Neuronal stem cell (in vitro differentiated cells): ENCODE measurements at regions not wholly inside any gene's neighbourhood (a gene's known extent, or its start where the extent isn't known, plus 50 kb on each side); places are given as distances from the start of the nearest gene placed in this dataset.

Source experiments
- DNase-seq: peaks from one replicate; pipeline ENCODE4 v3.0.0-alpha.2; 2013; ENCODE audit warnings: low spot score
- H2AFZ ChIP-seq: one replicate; pipeline ENCODE4 v1.6.1; 2013; ENCODE audit warnings: mild to moderate bottlenecking, low read length, inconsistent platforms
- H2AK5ac ChIP-seq: 2 replicates; pipeline ENCODE4 v1.6.1; 2013; ENCODE audit warnings: low read depth, mild to moderate bottlenecking, inconsistent platforms, low read length, moderate library complexity, mixed read lengths
- H2BK120ac ChIP-seq: 2 replicates; pipeline ENCODE4 v1.6.1; 2013; ENCODE audit warnings: low read depth, mild to moderate bottlenecking, inconsistent platforms, low read length, moderate library complexity, mixed read lengths
- H2BK12ac ChIP-seq: one replicate; pipeline ENCODE4 v1.6.1; 2013; ENCODE audit warnings: low read length, inconsistent platforms
- H2BK15ac ChIP-seq: 2 replicates; pipeline ENCODE4 v1.6.1; 2013; ENCODE audit warnings: mild to moderate bottlenecking, low read length, inconsistent platforms, mixed read lengths
- H2BK5ac ChIP-seq: one replicate; pipeline ENCODE4 v1.6.1; 2013; ENCODE audit warnings: inconsistent platforms, mild to moderate bottlenecking, low read length, moderate library complexity
- H3K14ac ChIP-seq: one replicate; pipeline ENCODE4 v1.6.1; 2013; ENCODE audit warnings: low read length, inconsistent platforms
- H3K18ac ChIP-seq: 2 replicates; pipeline ENCODE4 v1.6.1; 2013; ENCODE audit warnings: low read length, inconsistent platforms
- H3K23ac ChIP-seq: 2 replicates; pipeline ENCODE4 v1.6.1; 2013; ENCODE audit warnings: low read depth, mild to moderate bottlenecking, mixed read lengths, low read length, inconsistent platforms; ENCODE audit not compliant: poor library complexity
- H3K27ac ChIP-seq: replicated peaks from 3 replicates; pipeline ENCODE4 v1.5.1; 2013; ENCODE audit warnings: low read length, inconsistent platforms
- H3K27me3 ChIP-seq, 3 experiments: 2 replicates each; pipeline ENCODE4 v1.6.1; 2013; ENCODE audit warnings: low read length in 3 of 3, mild to moderate bottlenecking in 2 of 3, inconsistent platforms in 1 of 3, low read depth in 1 of 3, mixed read lengths in 1 of 3, moderate library complexity in 1 of 3; ENCODE audit not compliant: control insufficient read depth in 3 of 3, insufficient read depth in 3 of 3
- H3K36me3 ChIP-seq, 2 donors: replicated peaks in 1 of 2; 2 replicates each; pipeline ENCODE4 v1.6.1; 2013; ENCODE audit warnings: low read length in 2 of 2; ENCODE audit not compliant: control insufficient read depth in 2 of 2, insufficient read depth in 2 of 2
- H3K4ac ChIP-seq: 2 replicates; pipeline ENCODE4 v1.6.1; 2013; ENCODE audit warnings: inconsistent platforms, mild to moderate bottlenecking, low read length, moderate library complexity
- H3K4me1 ChIP-seq, 2 donors: 1 replicate in 1 of 2; 2 replicates in 1 of 2; pipeline ENCODE4 v1.6.1; 2013; ENCODE audit warnings: low read length in 2 of 2, low read depth in 1 of 2; ENCODE audit not compliant: control insufficient read depth in 2 of 2, insufficient read depth in 1 of 2
- H3K4me2 ChIP-seq: one replicate; pipeline ENCODE4 v1.6.1; 2013; ENCODE audit warnings: mild to moderate bottlenecking, low read length, inconsistent platforms; ENCODE audit not compliant: insufficient read depth, poor library complexity, severe bottlenecking
- H3K4me3 ChIP-seq, 2 donors: 2 replicates each; pipeline ENCODE4 v1.5.1; 2013; ENCODE audit warnings: low read length in 2 of 2, mild to moderate bottlenecking in 2 of 2, inconsistent platforms in 1 of 2, moderate library complexity in 1 of 2
- H3K79me1 ChIP-seq: one replicate; pipeline ENCODE4 v1.6.1; 2013; ENCODE audit warnings: low read depth, mild to moderate bottlenecking, inconsistent platforms, low read length, moderate library complexity
- H3K9ac ChIP-seq: one replicate; pipeline ENCODE4 v1.6.1; 2013; ENCODE audit warnings: mild to moderate bottlenecking, low read depth, low read length, inconsistent platforms; ENCODE audit not compliant: poor library complexity
- H3K9me3 ChIP-seq, 2 donors: replicated peaks in 1 of 2; 2 replicates each; pipeline versions ENCODE3 to v1.6.1; 2013; ENCODE audit warnings: low read length in 2 of 2, mild to moderate bottlenecking in 2 of 2, inconsistent platforms in 1 of 2, low read depth in 1 of 2, mixed read lengths in 1 of 2, moderate library complexity in 1 of 2; ENCODE audit not compliant: control insufficient read depth in 2 of 2, insufficient read depth in 1 of 2
- H4K8ac ChIP-seq: one replicate; pipeline ENCODE4 v1.6.1; 2013; ENCODE audit warnings: low read depth, mild to moderate bottlenecking, inconsistent platforms, low read length, moderate library complexity
- H4K91ac ChIP-seq: one replicate; pipeline ENCODE4 v1.6.1; 2013; ENCODE audit warnings: low read length, low read depth, mild to moderate bottlenecking, inconsistent platforms; ENCODE audit not compliant: poor library complexity
- WGBS, 2 donors: extraction: QIAGEN DNeasy Blood & Tissue Kit; methylation state at CpG; one replicate each; pipeline ENCODE4 v1.1.7; 2013; ENCODE audit warnings: missing lambda C conversion rate in 2 of 2, mixed read lengths in 1 of 2; ENCODE audit not compliant: insufficient read length in 2 of 2, insufficient replicate concordance in 1 of 2; ENCODE audit errors: extremely low coverage in 2 of 2; 5-methylcytosine and 5-hydroxymethylcytosine counted together

DNA sequence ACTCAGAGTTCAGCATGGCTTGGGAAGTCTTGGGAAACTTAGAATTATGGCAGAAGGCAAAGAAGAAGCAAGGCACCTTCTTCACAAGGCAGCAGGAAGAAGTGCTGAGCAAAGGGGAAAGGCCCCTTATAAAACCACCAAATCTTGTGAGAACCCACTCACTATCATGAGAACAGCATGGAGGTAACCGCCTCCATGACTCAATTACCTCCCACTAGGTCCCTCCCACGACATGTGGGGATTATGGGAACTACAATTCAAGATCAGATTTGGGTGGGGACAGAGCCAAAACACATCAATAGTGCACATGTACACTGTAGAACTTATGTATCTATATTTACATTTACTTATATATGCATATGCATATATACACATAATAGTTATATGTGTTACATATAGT, 565.3 kb upstream of the NR2F2 start:
- Histone ChIP-seq H3K4me2 (no peak overlapping the region), H2BK12ac (no peak overlapping the region), H3K4me3 (no peak overlapping the region), H3K18ac (no peak overlapping the region), H2BK5ac (no peak overlapping the region), H3K27ac (no peak overlapping the region), H4K91ac (no peak overlapping the region), H3K9me3 (no peaks in the 10 kb centered on the region), H3K14ac (no peak overlapping the region), H4K8ac (no peak overlapping the region), H3K36me3 (no peaks in the 10 kb centered on the region), H3K9ac (no peak overlapping the region), H3K79me1 (no peaks in the 10 kb centered on the region), H3K27me3 (no peaks in the 10 kb centered on the region), H2BK15ac (no peak overlapping the region), H3K4me1 (peaks cover 6 to 16% of the 10 kb centered on the region in 2 donors), H2AK5ac (no peak overlapping the region), H3K23ac (no peak overlapping the region), H3K4ac (no peak overlapping the region), H2BK120ac (no peak overlapping the region), H2AFZ (no peak overlapping the region)
- DNase-seq, result no peak
- no CpG with 5 or more reads among the region's 2 CpGs for WGBS, 2 donors

DNA sequence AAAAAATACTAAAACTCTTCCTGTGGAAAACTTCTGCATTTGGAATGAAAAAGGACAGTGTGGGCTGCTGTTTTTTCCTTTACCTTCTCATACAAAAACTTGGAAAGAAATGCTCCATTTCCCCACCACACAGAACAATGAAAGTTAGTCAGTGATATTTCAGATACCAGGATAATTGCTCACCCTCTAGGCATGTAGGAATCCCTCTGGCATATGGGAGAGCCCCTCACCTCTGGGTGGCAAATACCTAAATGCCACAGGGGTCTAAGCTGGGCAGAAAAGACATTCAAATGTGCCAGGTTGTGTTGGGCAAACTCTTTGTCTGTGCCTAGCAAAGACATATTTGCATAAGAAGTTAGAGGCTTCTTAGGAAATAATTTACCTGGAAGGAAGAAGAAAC, 560.3 kb upstream of the NR2F2 start:
- Histone ChIP-seq H3K23ac (no peak overlapping the region), H3K14ac (no peak overlapping the region), H4K8ac (no peak overlapping the region), H4K91ac (no peak overlapping the region), H3K79me1 (no peaks in the 10 kb centered on the region), H2BK120ac (no peak overlapping the region), H2AFZ (no peak overlapping the region), H2BK15ac (no peak overlapping the region), H3K4me2 (no peak overlapping the region), H3K4ac (no peak overlapping the region), H3K9me3 (no peaks in the 10 kb centered on the region), H2BK12ac (no peak overlapping the region), H3K36me3 (no peaks in the 10 kb centered on the region), H2AK5ac (no peak overlapping the region), H3K4me1 (no peaks in the 10 kb centered on the region), H3K18ac (no peak overlapping the region), H3K4me3 (no peak overlapping the region), H2BK5ac (no peak overlapping the region), H3K27ac (no peak overlapping the region), H3K9ac (no peak overlapping the region), H3K27me3 (no peaks in the 10 kb centered on the region)
- no peak for DNase-seq

GRCh38 chr15:95772982-95773381, 557.5 kb upstream of the NR2F2 start:
- no peaks in the 10 kb centered on the region for H3K79me1 ChIP-seq
- H3K9me3 ChIP-seq, result no peaks in the 10 kb centered on the region
- H3K14ac ChIP-seq, result no peak overlapping the region
- H3K4me2 ChIP-seq, result no peak overlapping the region
- H3K9ac ChIP-seq, result no peak overlapping the region
- H3K27me3 ChIP-seq, result no peaks in the 10 kb centered on the region
- no peak overlapping the region for H2BK12ac ChIP-seq
- H4K91ac ChIP-seq, result no peak overlapping the region
- H2AFZ ChIP-seq, result no peak overlapping the region
- no CpG with 5 or more reads among the region's 3 CpGs for WGBS, 2 donors
- H3K23ac ChIP-seq, result no peak overlapping the region
- no peak overlapping the region for H2BK5ac ChIP-seq
- H3K36me3 ChIP-seq, result no peaks in the 10 kb centered on the region
- no peak overlapping the region for H3K4ac ChIP-seq
- H3K27ac ChIP-seq, result no peak overlapping the region
- no peak overlapping the region for H4K8ac ChIP-seq
- no peak overlapping the region for H2BK120ac ChIP-seq
- DNase-seq, result no peak
- H2AK5ac ChIP-seq, result no peak overlapping the region
- no peak overlapping the region for H3K18ac ChIP-seq
- H2BK15ac ChIP-seq, result no peak overlapping the region
- H3K4me3 ChIP-seq, result no peak overlapping the region
- no peaks in the 10 kb centered on the region for H3K4me1 ChIP-seq

- WGBS, 2 donors, result no CpG with 5 or more reads among the region's 4 CpGs
- H3K9ac ChIP-seq, result no peak overlapping the region
- no peak overlapping the region for H3K23ac ChIP-seq
- no peak overlapping the region for H3K4me3 ChIP-seq
- H2BK15ac ChIP-seq, result no peak overlapping the region
- no peak overlapping the region for H2BK120ac ChIP-seq
- peaks cover 9 to 24% of the 10 kb centered on the region in 2 donors for H3K9me3 ChIP-seq
- no peak overlapping the region for H3K14ac ChIP-seq
- no peak overlapping the region for H3K18ac ChIP-seq
- no peaks in the 10 kb centered on the region for H3K4me1 ChIP-seq
- no peak overlapping the region for H3K4ac ChIP-seq
- no peak overlapping the region for H2AK5ac ChIP-seq
- no peaks in the 10 kb centered on the region for H3K27me3 ChIP-seq
- no peak overlapping the region for H4K8ac ChIP-seq
- no peak for DNase-seq
- H2BK12ac ChIP-seq, result no peak overlapping the region
- H2BK5ac ChIP-seq, result no peak overlapping the region
- no peak overlapping the region for H3K27ac ChIP-seq
- no peaks in the 10 kb centered on the region for H3K79me1 ChIP-seq
- no peak overlapping the region for H4K91ac ChIP-seq
- H2AFZ ChIP-seq, result no peak overlapping the region
- no peaks in the 10 kb centered on the region for H3K36me3 ChIP-seq
- H3K4me2 ChIP-seq, result no peak overlapping the region
These were observed 546.0 kb upstream of the NR2F2 start for GRCh38 chr15:95784508-95784907.
